H1 (cell line): ENCODE measurements at regions not wholly inside any gene's neighbourhood (a gene's known extent, or its start where the extent isn't known, plus 50 kb on each side); places are given as distances from the start of the nearest gene placed in this dataset.

Experiments used
- CTCF ChIA-PET: fragments of 300-600 bp; sonication (Branson Sonifier 250); formaldehyde crosslinking; loops from one replicate; lab custom pipeline; 2021; ENCODE audit not compliant: partially characterized antibody; lab: Charles Lee
- POLR2A ChIA-PET: fragments of 300-600 bp; sonication (Branson Sonifier 250); formaldehyde crosslinking; loops from one replicate; lab custom pipeline; 2021; ENCODE audit warnings: inconsistent platforms; ENCODE audit not compliant: partially characterized antibody; lab: Charles Lee
- DNase-seq, 2 experiments: peaks; one replicate each; pipeline versions ENCODE4 v3.0.0 to v3.0.0-alpha.2; 2010 to 2022; ENCODE audit warnings: low spot score in 2 of 2, low read depth in 1 of 2, mixed read lengths in 1 of 2
- FAIRE-seq: peaks from 2 replicates; lab custom pipeline; 2011; peaks lifted over from hg19 to GRCh38; lab: Jason Lieb, UNC
- H2AFZ ChIP-seq: 2 replicates; pipeline ENCODE4 v1.8.1; 2012; ENCODE audit warnings: low read length, inconsistent platforms
- H2AK5ac ChIP-seq: 2 replicates; pipeline ENCODE4 v1.6.1; 2013; ENCODE audit warnings: low read depth, low read length
- H2BK120ac ChIP-seq: replicated peaks from 2 replicates; pipeline ENCODE3; 2013; ENCODE audit warnings: low read depth, low read length, inconsistent platforms
- H2BK12ac ChIP-seq: 2 replicates; pipeline ENCODE4 v1.6.1; 2013; ENCODE audit warnings: low read depth, low read length
- H2BK15ac ChIP-seq: 2 replicates; pipeline ENCODE4 v1.6.1; 2013; ENCODE audit warnings: low read length
- H2BK20ac ChIP-seq: 2 replicates; pipeline ENCODE4 v1.6.1; 2013; ENCODE audit warnings: low read length
- H2BK5ac ChIP-seq: 2 replicates; pipeline ENCODE4 v1.6.1; 2013; ENCODE audit warnings: low read depth, low read length
- H3K14ac ChIP-seq: 2 replicates; pipeline ENCODE4 v1.6.1; 2013; ENCODE audit warnings: inconsistent platforms; ENCODE audit not compliant: insufficient read length
- H3K18ac ChIP-seq: 2 replicates; pipeline ENCODE4 v1.6.1; 2013; ENCODE audit warnings: low read length; ENCODE audit errors: extremely low read depth
- H3K23ac ChIP-seq: 2 replicates; pipeline ENCODE4 v1.6.1; 2013; ENCODE audit warnings: inconsistent platforms; ENCODE audit not compliant: insufficient read length
- H3K23me2 ChIP-seq: 2 replicates; pipeline ENCODE4 v1.6.1; 2013; ENCODE audit warnings: low read depth, low read length
- H3K27ac ChIP-seq: 2 replicates; pipeline ENCODE4 v1.6.1; 2011; ENCODE audit warnings: low read depth, low read length, inconsistent platforms
- H3K27me3 ChIP-seq, 4 experiments: replicated peaks in 1 of 4; 1 replicate in 1 of 4; 2 replicates in 3 of 4; pipeline versions ENCODE4 v1.6.1 to v1.8.1; 2011 to 2013; ENCODE audit warnings: low read length in 3 of 4, mild to moderate bottlenecking in 3 of 4, inconsistent platforms in 2 of 4, mixed read lengths in 2 of 4, moderate library complexity in 1 of 4; ENCODE audit not compliant: control insufficient read depth in 3 of 4, insufficient read depth in 3 of 4; ENCODE audit errors: extremely low read depth in 1 of 4
- H3K36me3 ChIP-seq, 4 experiments: 2 replicates each; pipeline versions ENCODE4 v1.6.1 to v1.8.1; 2011 to 2013; ENCODE audit warnings: mild to moderate bottlenecking in 4 of 4, low read length in 3 of 4, moderate library complexity in 2 of 4, control low read depth in 1 of 4, inconsistent platforms in 1 of 4; ENCODE audit not compliant: insufficient read depth in 4 of 4, control insufficient read depth in 2 of 4
- H3K4ac ChIP-seq: replicated peaks from 2 replicates; pipeline ENCODE3; 2013; ENCODE audit warnings: low read length, low read depth, mixed read lengths, inconsistent platforms; ENCODE audit not compliant: insufficient read length
- H3K4me1 ChIP-seq, 4 experiments: replicated peaks in 1 of 4; 1 replicate in 1 of 4; 2 replicates in 3 of 4; pipeline versions ENCODE4 v1.6.1 to v1.8.1; 2011 to 2013; ENCODE audit warnings: low read length in 3 of 4, inconsistent platforms in 2 of 4, mixed read lengths in 1 of 4; ENCODE audit not compliant: insufficient read depth in 4 of 4, control insufficient read depth in 3 of 4
- H3K4me2 ChIP-seq, 2 experiments: 2 replicates each; pipeline versions ENCODE4 v1.6.1 to v1.8.1; 2011 to 2013; ENCODE audit warnings: low read depth in 2 of 2, low read length in 2 of 2, control low read depth in 1 of 2, inconsistent platforms in 1 of 2, mild to moderate bottlenecking in 1 of 2; ENCODE audit not compliant: insufficient read depth in 1 of 2
- H3K4me3 ChIP-seq, 4 experiments: fragments of 200-600, 300-600 bp in 1 of 4; sonication (generic), shearing (Covaris generic), sonication (Bioruptor Twin) in 1 of 4; 2 replicates each; pipeline versions ENCODE4 v1.5.1 to v1.8.1; 2011 to 2016; ENCODE audit warnings: low read length in 4 of 4, low read depth in 3 of 4, control low read depth in 2 of 4, inconsistent platforms in 2 of 4, mild to moderate bottlenecking in 2 of 4, mixed read lengths in 1 of 4, moderate library complexity in 1 of 4; ENCODE audit not compliant: insufficient read depth in 2 of 4; ENCODE audit errors: extremely low read depth in 1 of 4
- H3K56ac ChIP-seq: replicated peaks from 2 replicates; pipeline ENCODE3; 2013; ENCODE audit warnings: low read depth, mild to moderate bottlenecking, mixed read lengths, low read length, inconsistent platforms; ENCODE audit not compliant: insufficient read length
- H3K79me1 ChIP-seq: 2 replicates; pipeline ENCODE4 v1.6.1; 2013; ENCODE audit warnings: low read depth, low read length, control low read depth
- H3K79me2 ChIP-seq, 2 experiments: 2 replicates each; pipeline versions ENCODE4 v1.6.1 to v1.8.1; 2012 to 2013; ENCODE audit warnings: low read length in 2 of 2, mild to moderate bottlenecking in 2 of 2, inconsistent platforms in 1 of 2; ENCODE audit not compliant: insufficient read depth in 2 of 2, control insufficient read depth in 1 of 2
- H3K9ac ChIP-seq, 4 experiments: replicated peaks in 1 of 4; 1 replicate in 1 of 4; 2 replicates in 3 of 4; pipeline versions ENCODE4 v1.6.1 to v1.8.1; 2011 to 2013; ENCODE audit warnings: low read depth in 3 of 4, low read length in 3 of 4, control low read depth in 2 of 4, mild to moderate bottlenecking in 2 of 4, moderate library complexity in 2 of 4, inconsistent platforms in 1 of 4; ENCODE audit errors: extremely low read depth in 1 of 4
- H3K9me3 ChIP-seq, 2 experiments: 2 replicates each; pipeline versions ENCODE4 v1.6.1 to v1.8.1; 2012 to 2013; ENCODE audit warnings: mild to moderate bottlenecking in 2 of 2, moderate library complexity in 2 of 2, control low read depth in 1 of 2, inconsistent platforms in 1 of 2, low read depth in 1 of 2, low read length in 1 of 2, mixed read lengths in 1 of 2; ENCODE audit not compliant: insufficient read depth in 2 of 2
- H4K20me1 ChIP-seq, 2 experiments: replicated peaks in 1 of 2; 2 replicates each; pipeline versions ENCODE3 to v1.8.1; 2011 to 2013; ENCODE audit warnings: inconsistent platforms in 2 of 2, low read length in 2 of 2, mild to moderate bottlenecking in 1 of 2; ENCODE audit not compliant: insufficient read depth in 2 of 2, control insufficient read depth in 1 of 2
- H4K5ac ChIP-seq: 2 replicates; pipeline ENCODE4 v1.6.1; 2013; ENCODE audit warnings: low read length, low read depth, mixed read lengths, inconsistent platforms; ENCODE audit not compliant: insufficient read length
- H4K8ac ChIP-seq: 2 replicates; pipeline ENCODE4 v1.8.0; 2013; ENCODE audit warnings: mild to moderate bottlenecking, moderate library complexity, low read length, inconsistent platforms; ENCODE audit not compliant: insufficient read depth; ENCODE audit errors: extremely low read depth
- H4K91ac ChIP-seq: replicated peaks from 2 replicates; pipeline ENCODE3; 2013; ENCODE audit warnings: low read length, mixed read lengths, inconsistent platforms; ENCODE audit not compliant: insufficient read length
- BRCA1 ChIP-seq: IDR thresholded peaks from 2 replicates; pipeline ENCODE4 v1.6.1; 2012; ENCODE audit warnings: low read depth, low read length, improper control_type of control experiment
- CEBPB ChIP-seq: IDR thresholded peaks from 2 replicates; pipeline ENCODE4 v1.6.1; 2012; ENCODE audit warnings: low read depth, low read length
- CHD2 ChIP-seq: IDR thresholded peaks from 2 replicates; pipeline ENCODE4 v1.6.1; 2012; ENCODE audit warnings: low read length, improper control_type of control experiment
- CTCF ChIP-seq, 3 experiments: IDR thresholded peaks; 1 replicate in 2 of 3; 2 replicates in 1 of 3; pipeline versions ENCODE4 v1.5.1 to v1.6.1; 2011; ENCODE audit warnings: low read length in 3 of 3, mild to moderate bottlenecking in 3 of 3, inconsistent platforms in 2 of 3, low read depth in 1 of 3, moderate library complexity in 1 of 3; ENCODE audit not compliant: insufficient read depth in 1 of 3; ENCODE audit errors: control extremely low read depth in 1 of 3
- GABPA ChIP-seq: IDR thresholded peaks from 2 replicates; pipeline ENCODE4 v1.6.1; 2011; ENCODE audit warnings: mild to moderate bottlenecking, low read length, moderate library complexity, borderline replicate concordance; ENCODE audit not compliant: insufficient read depth
- HDAC6 ChIP-seq: IDR thresholded peaks from one replicate; pipeline ENCODE4 v1.7.1; 2012; ENCODE audit warnings: low read depth, mild to moderate bottlenecking, inconsistent platforms, low read length, moderate library complexity
- JUN ChIP-seq: IDR thresholded peaks from 2 replicates; pipeline ENCODE4 v1.6.1; 2011; ENCODE audit warnings: low read depth, mild to moderate bottlenecking, improper control_type of control experiment, low read length
- RXRA ChIP-seq: IDR thresholded peaks from 2 replicates; pipeline ENCODE4 v1.6.1; 2011; ENCODE audit warnings: low read depth, mild to moderate bottlenecking, low read length, moderate library complexity; ENCODE audit not compliant: insufficient read depth
- SP1 ChIP-seq: IDR thresholded peaks from 2 replicates; pipeline ENCODE4 v1.6.1; 2011; ENCODE audit warnings: low read depth, low read length
- SUZ12 ChIP-seq: fragments of 200-600 bp; sonication (generic); IDR thresholded peaks from 2 replicates; pipeline ENCODE4 v1.6.1; 2012; ENCODE audit warnings: mild to moderate bottlenecking, inconsistent platforms, low read length, moderate library complexity, mixed read lengths
- WGBS, 2 experiments: shearing (Covaris generic) in 1 of 2; methylation state at CpG; one replicate each; pipeline versions ENCODE4 v1.1.6 to v1.1.7; 2013 to 2015; ENCODE audit warnings: low lambda C conversion rate in 2 of 2, mixed read lengths in 2 of 2, inconsistent platforms in 1 of 2, low coverage in 1 of 2, missing lambda C conversion rate in 1 of 2; ENCODE audit not compliant: insufficient replicate concordance in 2 of 2, insufficient coverage in 1 of 2, insufficient read length in 1 of 2; ENCODE audit errors: extremely low coverage in 1 of 2, missing lambda C conversion rate in 1 of 2; 5-methylcytosine and 5-hydroxymethylcytosine counted together

GRCh38 chr6:6705915-6706675, 117.6 kb downstream of the LY86 start:
- Histone ChIP-seq H3K27ac (no peak overlapping the region), H3K9ac (no peak overlapping the region), H3K4ac (no peak overlapping the region), H3K27me3 (no peaks in the 10 kb centered on the region), H2BK15ac (no peak overlapping the region), H3K4me2 (no peak overlapping the region), H4K20me1 (no peaks in the 10 kb centered on the region), H3K4me3 (no peak overlapping the region), H3K18ac (no peak overlapping the region), H2AFZ (no peak overlapping the region), H4K8ac (no peak overlapping the region), H4K91ac (no peak overlapping the region), H3K79me1 (no peaks in the 10 kb centered on the region), H3K14ac (no peak overlapping the region), H3K4me1 (peaks cover 0 to 2% (median 0%) of the 10 kb centered on the region in 4 experiments; a peak in 1 of 7 replicates), H2BK12ac (no peak overlapping the region), H2BK120ac (no peak overlapping the region), H3K23me2 (no peaks in the 10 kb centered on the region), H3K56ac (no peak overlapping the region), H4K5ac (no peak overlapping the region), H3K9me3 (no peaks in the 10 kb centered on the region), H2BK20ac (no peak overlapping the region), H2BK5ac (no peak overlapping the region), H3K23ac (no peak overlapping the region), H3K79me2 (no peaks in the 10 kb centered on the region), H3K36me3 (no peaks in the 10 kb centered on the region), H2AK5ac (no peak overlapping the region)
- DNase-seq (no peak), FAIRE-seq (no peak)
- ChIA-PET CTCF (interaction anchor here (0.7 to 3.0 kb wide), 5 partner anchors 10 to 536 kb away, joined by 3 to 15 read pairs (median 6); no protein-coding TSS in a partner anchor), POLR2A (no interaction called here)
- no peak for TF ChIP-seq SP1
- no peak for TF ChIP-seq CEBPB
- no peak for TF ChIP-seq CTCF (IDR thresholded peaks at IDR 0.05; ENCODE audit: control extremely low read depth in 1 of 3, insufficient read depth in 1 of 3, low read depth in 1 of 3, low read length in 3 of 3)
- TF ChIP-seq JUN = no peak
- no peak for TF ChIP-seq BRCA1
- no peak for TF ChIP-seq RXRA
- no peak for TF ChIP-seq GABPA
- no peak for TF ChIP-seq HDAC6
- no peak for TF ChIP-seq SUZ12
- no peak for TF ChIP-seq CHD2
- 86% methylated on average over 12 of the region's 13 CpGs; no CpG with 5 or more reads in 1 of the 2 experiments for WGBS, 2 experiments
